GM23338 (cell line): ENCODE measurements at regions not wholly inside any gene's neighbourhood (a gene's known extent, or its start where the extent isn't known, plus 50 kb on each side); places are given as distances from the start of the nearest gene placed in this dataset.

Source experiments
- CTCF ChIP-seq, 2 experiments: fragments of 200-600 bp in 1 of 2; sonication (generic) in 1 of 2; conservative IDR thresholded peaks; 2 replicates each; pipeline versions ENCODE4 v1.5.1 to v1.6.1; 2016 to 2017; ENCODE audit warnings: antibody characterized with exemption in 2 of 2, low read depth in 2 of 2, mild to moderate bottlenecking in 2 of 2, moderate library complexity in 1 of 2
- EZH2 ChIP-seq: fragments of 200-600 bp; sonication (generic); IDR thresholded peaks from one replicate; pipeline ENCODE4 v1.8.0; 2017; ENCODE audit warnings: antibody characterized with exemption, mild to moderate bottlenecking, low read depth; ENCODE audit not compliant: unreplicated experiment
- EZH2phosphoT487 ChIP-seq: fragments of 200-600 bp; sonication (generic); IDR thresholded peaks from one replicate; pipeline ENCODE4 v1.8.1; 2018; ENCODE audit warnings: antibody characterized with exemption; ENCODE audit not compliant: unreplicated experiment

- TF ChIP-seq CTCF (conservative IDR thresholded peaks at IDR 0.05; ENCODE audit: low read depth in 2 of 2) (no peak), EZH2 (no peak), EZH2phosphoT487 (no peak)
These were observed 71.4 kb upstream of the ADGRA3 start for GRCh38 chr4:22587253-22587652.
